Mammary epithelial cell (primary cell): ENCODE measurements at regions not wholly inside any gene's neighbourhood (a gene's known extent, or its start where the extent isn't known, plus 50 kb on each side); places are given as distances from the start of the nearest gene placed in this dataset.

Experiments
- EZH2 ChIP-seq: IDR thresholded peaks from 2 replicates; pipeline ENCODE4 v1.6.1; 2012; ENCODE audit warnings: low read length, inconsistent platforms, borderline replicate concordance
- TF ChIP-seq, protein P1 (sequence below), 2 donors: IDR thresholded peaks in 1 of 2; conservative IDR thresholded peaks in 1 of 2; 2 replicates each; pipeline ENCODE4 v1.5.1; 2011 to 2012; ENCODE audit warnings: inconsistent platforms in 2 of 2, low read length in 2 of 2, mild to moderate bottlenecking in 2 of 2, control low read depth in 1 of 2, low read depth in 1 of 2; ENCODE audit not compliant: insufficient read depth in 1 of 2; ENCODE audit errors: extremely low read depth in 1 of 2

GRCh38 chr7:86534641-86535040 lies 109.1 kb upstream of the GRM3 start:
- TF ChIP-seq, protein P1, sequence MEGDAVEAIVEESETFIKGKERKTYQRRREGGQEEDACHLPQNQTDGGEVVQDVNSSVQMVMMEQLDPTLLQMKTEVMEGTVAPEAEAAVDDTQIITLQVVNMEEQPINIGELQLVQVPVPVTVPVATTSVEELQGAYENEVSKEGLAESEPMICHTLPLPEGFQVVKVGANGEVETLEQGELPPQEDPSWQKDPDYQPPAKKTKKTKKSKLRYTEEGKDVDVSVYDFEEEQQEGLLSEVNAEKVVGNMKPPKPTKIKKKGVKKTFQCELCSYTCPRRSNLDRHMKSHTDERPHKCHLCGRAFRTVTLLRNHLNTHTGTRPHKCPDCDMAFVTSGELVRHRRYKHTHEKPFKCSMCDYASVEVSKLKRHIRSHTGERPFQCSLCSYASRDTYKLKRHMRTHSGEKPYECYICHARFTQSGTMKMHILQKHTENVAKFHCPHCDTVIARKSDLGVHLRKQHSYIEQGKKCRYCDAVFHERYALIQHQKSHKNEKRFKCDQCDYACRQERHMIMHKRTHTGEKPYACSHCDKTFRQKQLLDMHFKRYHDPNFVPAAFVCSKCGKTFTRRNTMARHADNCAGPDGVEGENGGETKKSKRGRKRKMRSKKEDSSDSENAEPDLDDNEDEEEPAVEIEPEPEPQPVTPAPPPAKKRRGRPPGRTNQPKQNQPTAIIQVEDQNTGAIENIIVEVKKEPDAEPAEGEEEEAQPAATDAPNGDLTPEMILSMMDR (conservative IDR thresholded peaks at IDR 0.05 in 1 of 2, IDR thresholded peaks at IDR 0.05 in 1 of 2; ENCODE audit: extremely low read depth in 1 of 2, insufficient read depth in 1 of 2, low read depth in 1 of 2, low read length in 2 of 2): no peak
- no peak for TF ChIP-seq EZH2
